ENCODE measurements at regions not wholly inside any gene's neighbourhood (a gene's known extent, or its start where the extent isn't known, plus 50 kb on each side); places are given as distances from the start of the nearest gene placed in this dataset.

- DNase-seq: no peak
Measured at GRCh38 chr3:72359743-72360142, 488.5 kb downstream of the SHQ1 start.

- DNase-seq: no peak
Measured at GRCh38 chr3:72355168-72355567, 493.1 kb downstream of the SHQ1 start.

GRCh38 chr3:72354486-72354885 is 493.8 kb downstream of the SHQ1 start:
- DNase-seq: no peak

GRCh38 chr3:72353236-72354128 is 494.8 kb downstream of the SHQ1 start:
- no peak for DNase-seq

- DNase-seq: no peak
Measured at GRCh38 chr3:72352176-72352575, 496.1 kb downstream of the SHQ1 start.

- no peak for DNase-seq
Measured at GRCh38 chr3:72351536-72351935, 496.7 kb downstream of the SHQ1 start.

- DNase-seq: no peak
Measured at GRCh38 chr3:72350761-72351505, 497.3 kb downstream of the SHQ1 start.

- no peak for DNase-seq
Measured at GRCh38 chr3:72348357-72348756, 499.9 kb downstream of the SHQ1 start.

GRCh38 chr3:72347819-72348319 is 500.4 kb downstream of the SHQ1 start:
- DNase-seq: peak; percentile 76

GRCh38 chr3:72346526-72346926 is 501.7 kb downstream of the SHQ1 start:
- DNase-seq: no peak

GRCh38 chr3:72345980-72346379 is 502.3 kb downstream of the SHQ1 start:
- no peak for DNase-seq

GRCh38 chr3:72345237-72345878 is 502.9 kb downstream of the SHQ1 start:
- DNase-seq: no peak

GRCh38 chr3:72344647-72345046 is 503.6 kb downstream of the SHQ1 start:
- DNase-seq: no peak

GRCh38 chr3:72344236-72344635 is 504.0 kb downstream of the SHQ1 start:
- DNase-seq: no peak

- peak; percentile 58 for DNase-seq
Measured at GRCh38 chr3:72343078-72343477, 505.2 kb downstream of the SHQ1 start.

- DNase-seq: no peak
Measured at GRCh38 chr3:72342450-72342849, 505.8 kb downstream of the SHQ1 start.

- no peak for DNase-seq
Measured at GRCh38 chr3:72341920-72342319, 506.3 kb downstream of the SHQ1 start.

- DNase-seq: no peak
Measured at GRCh38 chr3:72341380-72341770, 506.9 kb downstream of the SHQ1 start.

- DNase-seq: no peak
Measured at GRCh38 chr3:72340476-72341379, 507.5 kb downstream of the SHQ1 start.

GRCh38 chr3:72340056-72340455 is 508.2 kb downstream of the SHQ1 start:
- DNase-seq: no peak

- DNase-seq: no peak
Measured at GRCh38 chr3:72339670-72340030, 508.6 kb downstream of the SHQ1 start.

GRCh38 chr3:72338942-72339669 is 509.1 kb downstream of the SHQ1 start:
- peak; percentile 85 for DNase-seq
